NCI-H1436 (cell line): ENCODE measurements at regions not wholly inside any gene's neighbourhood (a gene's known extent, or its start where the extent isn't known, plus 50 kb on each side); places are given as distances from the start of the nearest gene placed in this dataset.
"Not testable (repeated sequence)": the region's sequence is repeated elsewhere in the genome, so short reads cannot be mapped to it uniquely, and the experiment has no call there.

Experiments used
- DNase-seq: peaks from one replicate; lab custom pipeline; 2025; lab: John Stamatoyannopoulos, UW

GRCh38 chr3:8355346-8355745, 146.3 kb upstream of the LMCD1 start:
- no peak for DNase-seq

DNA sequence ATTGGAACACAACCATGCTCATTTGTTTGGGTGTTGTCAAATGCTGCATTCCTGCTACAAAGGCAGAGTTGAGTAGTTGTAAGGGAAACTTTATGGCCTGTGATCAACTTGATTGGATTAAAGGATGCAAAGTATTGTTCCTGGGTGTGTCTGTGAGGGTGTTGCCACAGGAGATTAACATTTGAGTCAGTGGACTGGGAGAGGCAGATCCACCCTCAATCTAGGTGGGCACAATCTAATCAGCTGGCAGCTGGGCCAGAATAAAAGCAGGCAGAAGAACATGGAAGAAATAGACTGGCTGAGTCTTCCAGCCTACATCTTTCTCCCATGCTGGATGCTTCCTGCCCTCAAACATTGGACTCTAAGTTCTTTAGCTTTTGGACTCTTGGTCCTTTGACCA, 145.6 kb upstream of the LMCD1 start:
- DNase-seq, result not testable (repeated sequence)

DNA sequence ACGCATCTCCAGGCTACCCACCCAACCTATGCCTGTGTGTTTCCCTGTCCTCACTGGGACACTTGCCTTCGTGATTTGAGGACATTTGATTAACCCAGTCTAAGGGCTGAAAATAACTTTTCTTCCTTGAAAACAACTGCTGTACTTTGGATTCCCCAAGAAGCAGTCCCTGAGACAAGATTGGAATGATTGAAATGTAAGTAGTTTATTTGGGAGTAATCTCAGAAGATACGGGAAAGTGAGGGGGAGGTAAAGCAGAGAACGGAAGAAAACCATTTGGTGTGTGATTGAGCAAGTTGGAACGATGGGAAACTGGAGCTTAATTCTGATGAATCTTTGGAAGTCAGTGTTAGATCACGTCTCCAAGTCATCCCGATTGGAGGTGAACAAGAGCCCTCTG, 143.8 kb upstream of the LMCD1 start:
- no peak for DNase-seq

- DNase-seq, result no peak
These were observed 142.5 kb upstream of the LMCD1 start for GRCh38 chr3:8359133-8359532.

GRCh38 chr3:8363200-8363599, 138.4 kb upstream of the LMCD1 start:
- DNase-seq, result no peak

DNA sequence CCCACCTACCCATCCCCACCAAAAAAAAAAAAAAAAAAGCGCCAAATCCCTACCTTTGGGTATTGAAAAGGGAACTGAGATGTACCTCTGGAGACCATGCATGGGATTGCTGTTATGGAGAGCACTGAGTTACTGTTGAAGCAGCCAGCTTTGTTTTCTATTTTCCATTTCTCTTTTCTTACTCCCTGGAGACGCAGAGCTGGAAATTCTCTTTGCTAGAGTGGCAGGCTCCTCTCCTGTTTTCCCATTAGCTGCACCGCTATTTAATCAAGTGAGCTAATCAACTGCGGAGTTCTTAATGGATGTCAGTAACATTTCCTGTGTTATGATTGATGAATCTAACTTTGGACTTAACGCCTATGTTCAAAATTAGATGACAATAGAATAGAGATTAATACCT, 136.1 kb upstream of the LMCD1 start:
- no peak for DNase-seq

DNA sequence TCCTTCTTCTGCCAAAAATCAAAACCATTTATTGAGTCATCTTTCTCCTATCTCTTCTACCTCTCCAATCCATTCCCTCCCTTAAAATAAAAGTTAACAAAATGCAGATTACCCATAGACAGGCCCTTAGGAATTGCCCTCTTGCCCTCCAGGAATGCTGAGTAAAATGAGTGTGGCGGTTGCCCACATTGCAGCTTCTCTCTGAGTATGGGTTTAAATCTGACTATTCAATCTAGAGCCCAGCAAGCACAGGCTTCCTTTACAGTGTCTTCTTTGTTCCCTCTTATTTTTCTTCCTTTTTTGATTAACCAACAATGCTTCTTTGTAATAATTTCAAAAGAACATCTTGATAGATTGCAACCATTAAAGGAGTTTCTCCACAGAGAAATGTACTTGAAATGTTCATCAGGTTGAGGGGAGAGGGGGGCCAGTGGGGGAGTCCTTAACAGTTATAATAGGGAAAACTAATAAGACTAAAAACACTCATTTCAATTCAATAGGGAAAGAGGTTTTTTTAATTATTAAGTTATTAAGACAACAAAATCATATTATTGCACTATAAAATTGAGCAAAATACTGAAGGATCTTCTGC, 135.3 kb upstream of the LMCD1 start:
- DNase-seq, result no peak

GRCh38 chr3:8368598-8368997, 133.0 kb upstream of the LMCD1 start:
- no peak for DNase-seq

DNA sequence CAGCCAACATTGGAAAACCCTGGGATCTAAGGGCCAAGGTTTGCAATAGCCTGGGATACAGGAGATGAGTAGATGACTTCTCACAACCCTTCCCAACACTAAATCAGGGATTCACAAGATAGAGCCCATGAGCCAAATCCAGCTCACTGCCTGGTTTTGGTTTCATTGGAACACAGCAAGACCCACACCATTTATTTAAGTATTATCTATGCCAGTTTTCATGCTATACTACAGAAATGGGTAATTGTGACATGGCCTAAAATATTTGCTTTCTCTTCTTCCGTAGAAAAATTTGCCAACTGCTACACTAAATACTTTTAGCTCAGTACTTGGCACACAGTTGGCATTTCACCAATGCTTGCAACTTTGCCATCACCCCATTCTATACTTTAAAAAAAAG, 132.0 kb upstream of the LMCD1 start:
- no peak for DNase-seq

DNA sequence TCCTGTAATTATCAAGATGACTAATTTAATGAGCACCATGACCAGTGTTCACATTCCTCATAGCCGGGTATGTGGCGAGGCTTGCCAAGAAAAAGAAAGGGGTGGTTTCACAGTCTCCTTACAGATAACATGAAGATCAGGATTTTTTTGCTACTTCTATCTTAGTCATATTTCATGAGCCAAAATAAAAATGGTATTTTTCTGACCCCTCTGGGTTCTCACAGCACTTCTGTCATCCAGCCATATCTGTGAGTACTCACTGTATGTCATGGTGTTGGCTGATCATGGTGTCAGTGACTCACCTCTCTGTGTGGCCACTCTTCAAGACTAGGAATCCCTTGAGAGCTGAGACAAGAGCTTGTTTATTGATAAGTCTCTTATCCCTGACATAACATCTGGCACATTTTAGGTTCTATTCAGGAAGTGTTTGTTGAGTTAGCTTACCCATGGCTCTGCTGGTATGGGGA, 130.5 kb upstream of the LMCD1 start:
- no peak for DNase-seq

- DNase-seq, result no peak
These were observed 129.6 kb upstream of the LMCD1 start for GRCh38 chr3:8371960-8372463.

DNA sequence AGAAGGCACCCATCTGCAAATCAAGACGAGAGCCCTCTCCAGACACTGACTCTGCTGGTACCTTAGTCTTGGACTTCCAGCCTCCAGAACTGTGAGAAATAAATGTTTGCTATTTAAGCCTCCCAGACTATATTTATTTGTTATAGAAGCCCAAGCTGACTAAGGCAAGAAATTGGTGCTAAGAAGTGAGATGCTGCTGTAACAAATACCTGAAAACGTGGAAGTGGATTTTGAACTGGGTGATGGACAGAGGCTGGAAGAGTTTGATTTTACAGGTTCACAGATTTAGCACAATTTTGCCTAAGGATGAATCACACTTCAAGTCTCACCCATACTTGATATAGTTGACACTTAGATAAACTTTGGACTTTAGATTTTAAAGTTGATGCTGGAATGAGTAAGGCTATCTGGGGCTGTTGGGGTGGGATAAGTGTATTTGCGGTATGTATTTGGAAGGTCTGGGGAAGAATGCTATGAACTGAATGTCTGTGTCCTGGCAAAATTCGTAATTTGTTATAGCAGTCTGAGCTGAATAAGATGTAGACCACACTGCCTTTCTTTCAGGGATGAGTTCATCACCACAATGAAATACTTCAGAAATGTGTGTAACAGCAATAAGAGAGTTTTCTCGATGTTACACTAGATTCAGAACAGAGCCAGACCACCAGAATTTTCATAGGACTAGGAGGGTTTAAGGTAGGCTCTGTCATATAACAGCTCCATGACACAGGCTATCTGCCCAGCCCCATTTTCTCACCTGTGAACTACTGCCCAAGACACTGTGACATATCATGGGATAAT, 120.5 kb upstream of the LMCD1 start:
- DNase-seq, result no peak

GRCh38 chr3:8385848-8386620, 115.6 kb upstream of the LMCD1 start:
- no peak for DNase-seq

- no peak for DNase-seq
These were observed 114.1 kb upstream of the LMCD1 start for GRCh38 chr3:8387571-8387970.

DNA sequence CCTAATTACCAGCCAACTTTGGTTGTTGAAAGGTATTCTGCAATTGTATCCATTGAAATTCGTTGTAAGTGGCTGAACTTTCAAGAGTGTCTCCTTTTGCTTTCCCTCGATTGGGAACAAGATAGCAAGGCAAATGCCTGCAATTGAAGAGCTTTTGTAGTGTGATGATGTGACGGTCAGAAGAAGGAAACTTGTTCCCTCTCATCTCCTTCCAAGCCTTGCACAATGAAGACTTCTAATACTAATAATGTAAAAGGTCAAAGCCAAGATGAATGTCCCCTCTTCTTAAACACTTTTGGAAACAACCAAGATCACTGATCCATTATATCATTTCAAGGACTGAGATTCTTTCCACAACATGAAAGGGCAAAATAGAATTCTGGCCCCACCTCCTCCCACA, 101.9 kb upstream of the LMCD1 start:
- no peak for DNase-seq

DNA sequence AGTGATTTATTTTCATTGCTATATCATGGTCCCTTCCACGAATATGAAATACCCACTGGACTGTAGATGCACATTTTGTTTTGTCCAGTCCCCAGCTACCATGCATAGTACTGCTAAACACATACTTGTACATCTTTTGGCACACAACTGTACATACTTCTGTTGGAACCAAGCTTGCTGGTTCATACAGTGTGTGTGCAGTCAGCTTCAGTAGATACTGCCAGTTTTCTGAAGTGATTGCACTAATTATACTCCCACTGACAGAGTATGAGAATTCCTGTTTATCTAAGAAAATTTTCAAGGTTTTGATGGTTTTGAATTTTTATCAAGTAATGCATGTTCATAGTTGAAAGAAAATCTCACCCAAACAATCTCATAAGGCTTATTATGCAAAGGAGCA, 100.7 kb upstream of the LMCD1 start:
- DNase-seq, result no peak

- DNase-seq, result no peak
These were observed 97.6 kb upstream of the LMCD1 start for GRCh38 chr3:8403996-8404395.

- DNase-seq, result no peak
These were observed 96.5 kb upstream of the LMCD1 start for GRCh38 chr3:8405144-8405543.

DNA sequence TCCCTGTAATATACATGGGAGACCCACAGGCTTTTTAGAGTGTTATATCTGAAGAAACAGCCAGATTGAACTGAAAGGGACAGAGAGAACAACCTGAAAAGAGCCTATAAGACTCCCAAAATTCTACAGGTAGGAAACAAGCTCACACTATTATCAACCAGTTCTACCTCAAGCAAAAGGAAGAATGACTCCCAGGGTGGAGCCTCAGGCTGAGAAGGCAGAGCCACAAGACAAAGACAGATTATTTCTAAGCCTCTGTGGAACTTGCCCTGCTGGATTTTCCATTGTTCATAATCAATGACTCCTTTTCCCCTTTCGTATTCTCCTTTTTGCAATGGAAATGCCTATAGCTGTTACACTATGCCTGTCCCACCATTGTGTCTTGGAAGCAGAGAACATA, 95.1 kb upstream of the LMCD1 start:
- DNase-seq, result no peak

DNA sequence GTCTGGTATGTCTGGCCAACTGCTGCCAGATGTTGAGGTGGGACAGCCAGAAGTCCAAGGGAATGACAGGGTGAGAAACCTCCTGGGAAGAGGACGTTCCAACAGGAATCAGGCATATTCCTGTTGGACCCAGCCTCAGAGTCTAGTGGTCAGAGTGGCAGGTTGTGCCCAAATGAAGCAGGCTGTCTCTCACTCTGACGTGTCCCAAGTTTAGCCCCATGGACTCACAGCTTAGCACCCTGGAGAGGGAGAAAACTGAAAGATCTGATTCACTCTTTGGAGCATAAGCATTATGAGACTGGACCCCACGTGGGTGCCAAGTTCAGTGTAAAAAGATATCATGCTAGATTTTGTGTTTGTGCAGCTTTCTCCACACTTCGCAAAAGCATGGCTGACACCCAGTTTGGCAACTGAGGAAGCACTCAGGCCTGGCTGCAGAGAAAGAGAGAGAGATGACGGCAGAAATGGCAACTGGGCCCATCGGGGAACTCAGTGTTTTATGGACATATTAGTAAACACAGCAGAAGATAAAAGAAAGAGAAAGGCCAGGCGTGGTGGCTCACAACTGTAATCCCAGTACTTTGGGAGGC, 88.2 kb upstream of the LMCD1 start:
- DNase-seq, result no peak

GRCh38 chr3:8416965-8417364, 84.7 kb upstream of the LMCD1 start:
- DNase-seq, result no peak

GRCh38 chr3:8420612-8421011, 81.0 kb upstream of the LMCD1 start:
- DNase-seq, result no peak
